HepG2 (cell line): ENCODE measurements at regions not wholly inside any gene's neighbourhood (a gene's known extent, or its start where the extent isn't known, plus 50 kb on each side); places are given as distances from the start of the nearest gene placed in this dataset.

Source experiments
- BORCS8-MEF2B ChIP-seq: sonication (generic); formaldehyde crosslinking; IDR thresholded peaks from 2 replicates; pipeline ENCODE4 v1.8.0; 2022; ENCODE audit warnings: mild to moderate bottlenecking, missing genetic modification reagents
- BRCA1 ChIP-seq: sonication (generic); formaldehyde crosslinking; IDR thresholded peaks from 2 replicates; pipeline ENCODE4 v1.4.0; 2020; ENCODE audit warnings: missing genetic modification reagents
- FIP1L1 ChIP-seq: fragments of 200-400 bp; formaldehyde crosslinking; IDR thresholded peaks from 2 replicates; pipeline ENCODE4 v1.6.1; 2018; ENCODE audit warnings: low read depth, mild to moderate bottlenecking, low read length, moderate library complexity, borderline replicate concordance; ENCODE audit not compliant: insufficient read depth
- FOXO1 ChIP-seq: sonication (generic); formaldehyde crosslinking; IDR thresholded peaks from 2 replicates; pipeline ENCODE4 v1.4.0; 2020; ENCODE audit warnings: missing genetic modification reagents
- HHEX ChIP-seq: IDR thresholded peaks from 2 replicates; pipeline ENCODE4 v1.6.1; 2016; ENCODE audit warnings: control low read depth
- HOXA7 ChIP-seq: sonication (generic); formaldehyde crosslinking; IDR thresholded peaks from 2 replicates; pipeline ENCODE4 v1.8.1; 2022; ENCODE audit warnings: mild to moderate bottlenecking, missing genetic modification reagents, moderate library complexity
- IKZF1 ChIP-seq: fragments of 450-650 bp; IDR thresholded peaks from 2 replicates; pipeline ENCODE4 v1.7.1; 2016
- PCBP1 ChIP-seq: fragments of 200-400 bp; formaldehyde crosslinking; IDR thresholded peaks from 2 replicates; pipeline ENCODE4 v1.6.1; 2017; ENCODE audit warnings: mild to moderate bottlenecking, low read depth, low read length, borderline replicate concordance
- REPIN1 ChIP-seq: sonication (generic); formaldehyde crosslinking; IDR thresholded peaks from 2 replicates; pipeline ENCODE4 v1.8.0; 2022; ENCODE audit warnings: missing genetic modification reagents, low read depth, mild to moderate bottlenecking, borderline replicate concordance
- SMAD9 ChIP-seq: sonication (generic); formaldehyde crosslinking; IDR thresholded peaks from 2 replicates; pipeline ENCODE4 v1.5.1; 2020; ENCODE audit warnings: mild to moderate bottlenecking, missing genetic modification reagents
- THAP11 ChIP-seq: IDR thresholded peaks from 2 replicates; pipeline ENCODE4 v1.6.1; 2016; ENCODE audit warnings: missing biosample characterization, missing genetic modification reagents
- ZBTB20 ChIP-seq: sonication (generic); formaldehyde crosslinking; IDR thresholded peaks from 2 replicates; pipeline ENCODE4 v1.8.1; 2023; ENCODE audit warnings: missing genetic modification reagents, low read depth, mild to moderate bottlenecking, borderline replicate concordance
- ZNF414 ChIP-seq: sonication (generic); formaldehyde crosslinking; IDR thresholded peaks from 2 replicates; pipeline ENCODE4 v1.5.0; 2020; ENCODE audit warnings: missing genetic modification reagents
- ZNF512 ChIP-seq: sonication (generic); formaldehyde crosslinking; IDR thresholded peaks from 2 replicates; pipeline ENCODE4 v1.4.0; 2020; ENCODE audit warnings: mild to moderate bottlenecking, missing genetic modification reagents

GRCh38 chr1:68916221-68916902, 419.5 kb upstream of the DEPDC1 start (continued):
- TF ChIP-seq ZNF512 (CRISPR knock-in tag) = no peak
- TF ChIP-seq IKZF1 = no peak
- no peak for TF ChIP-seq HHEX (CRISPR knock-in tag)
- TF ChIP-seq THAP11 (CRISPR knock-in tag) = no peak
- no peak for TF ChIP-seq BORCS8-MEF2B
- TF ChIP-seq PCBP1 = no peak
- TF ChIP-seq FIP1L1 = no peak
- no peak for TF ChIP-seq REPIN1 (CRISPR knock-in tag)
- TF ChIP-seq ZBTB20 = no peak
- no peak for TF ChIP-seq ZNF414 (CRISPR knock-in tag)
- no peak for TF ChIP-seq BRCA1 (CRISPR knock-in tag)
- no peak for TF ChIP-seq SMAD9 (CRISPR knock-in tag)
- TF ChIP-seq FOXO1 (CRISPR knock-in tag) = no peak
- TF ChIP-seq HOXA7 = no peak
- TF ChIP-seq, all 625 proteins: peak for 0
